ENCODE measurements at regions not wholly inside any gene's neighbourhood (a gene's known extent, or its start where the extent isn't known, plus 50 kb on each side); places are given as distances from the start of the nearest gene placed in this dataset.

DNA sequence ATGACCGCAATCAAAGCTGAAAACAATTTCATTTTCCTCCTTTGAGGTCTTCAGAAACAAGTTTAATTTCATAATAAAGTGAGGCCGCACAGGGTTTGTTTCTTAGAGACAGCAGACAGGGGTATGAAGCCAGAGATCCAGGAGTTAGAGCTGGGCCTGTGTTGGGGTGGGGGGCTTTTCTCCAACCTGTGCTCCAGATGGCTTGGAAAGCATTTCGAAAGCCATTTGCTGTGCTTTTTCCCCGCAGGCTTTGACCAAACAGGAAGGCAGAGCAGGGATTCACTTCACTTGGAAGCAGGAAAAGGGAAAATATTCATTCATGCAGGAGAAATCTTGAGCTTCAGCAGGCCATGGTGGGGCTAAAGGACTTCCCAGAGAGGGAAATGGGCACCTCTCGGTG is 617.4 kb downstream of the SOX6 start:
- DNase-seq: no peak
- Histone ChIP-seq H3K36me3 (ENCODE audit: low read depth, missing control alignments) (no peaks in the 10 kb centered on the region), H3K9me3 (no peaks in the 10 kb centered on the region), H3K27ac (no peak overlapping the region), H3K4me3 (no peak overlapping the region), H3K27me3 (no peaks in the 10 kb centered on the region), H3K4me1 (no peaks in the 10 kb centered on the region)
- TF ChIP-seq POLR2A (IDR thresholded peaks at IDR 0.05): no peak
- TF ChIP-seq, protein P1, sequence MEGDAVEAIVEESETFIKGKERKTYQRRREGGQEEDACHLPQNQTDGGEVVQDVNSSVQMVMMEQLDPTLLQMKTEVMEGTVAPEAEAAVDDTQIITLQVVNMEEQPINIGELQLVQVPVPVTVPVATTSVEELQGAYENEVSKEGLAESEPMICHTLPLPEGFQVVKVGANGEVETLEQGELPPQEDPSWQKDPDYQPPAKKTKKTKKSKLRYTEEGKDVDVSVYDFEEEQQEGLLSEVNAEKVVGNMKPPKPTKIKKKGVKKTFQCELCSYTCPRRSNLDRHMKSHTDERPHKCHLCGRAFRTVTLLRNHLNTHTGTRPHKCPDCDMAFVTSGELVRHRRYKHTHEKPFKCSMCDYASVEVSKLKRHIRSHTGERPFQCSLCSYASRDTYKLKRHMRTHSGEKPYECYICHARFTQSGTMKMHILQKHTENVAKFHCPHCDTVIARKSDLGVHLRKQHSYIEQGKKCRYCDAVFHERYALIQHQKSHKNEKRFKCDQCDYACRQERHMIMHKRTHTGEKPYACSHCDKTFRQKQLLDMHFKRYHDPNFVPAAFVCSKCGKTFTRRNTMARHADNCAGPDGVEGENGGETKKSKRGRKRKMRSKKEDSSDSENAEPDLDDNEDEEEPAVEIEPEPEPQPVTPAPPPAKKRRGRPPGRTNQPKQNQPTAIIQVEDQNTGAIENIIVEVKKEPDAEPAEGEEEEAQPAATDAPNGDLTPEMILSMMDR (IDR thresholded peaks at IDR 0.05): no peak
- WGBS, 2 donors: 90 to 95% methylated on average over 5 of the region's 5 CpGs
- intact Hi-C loops (cut with DNase I; ENCODE audit: low total_unique reads): no loop called here

DNA sequence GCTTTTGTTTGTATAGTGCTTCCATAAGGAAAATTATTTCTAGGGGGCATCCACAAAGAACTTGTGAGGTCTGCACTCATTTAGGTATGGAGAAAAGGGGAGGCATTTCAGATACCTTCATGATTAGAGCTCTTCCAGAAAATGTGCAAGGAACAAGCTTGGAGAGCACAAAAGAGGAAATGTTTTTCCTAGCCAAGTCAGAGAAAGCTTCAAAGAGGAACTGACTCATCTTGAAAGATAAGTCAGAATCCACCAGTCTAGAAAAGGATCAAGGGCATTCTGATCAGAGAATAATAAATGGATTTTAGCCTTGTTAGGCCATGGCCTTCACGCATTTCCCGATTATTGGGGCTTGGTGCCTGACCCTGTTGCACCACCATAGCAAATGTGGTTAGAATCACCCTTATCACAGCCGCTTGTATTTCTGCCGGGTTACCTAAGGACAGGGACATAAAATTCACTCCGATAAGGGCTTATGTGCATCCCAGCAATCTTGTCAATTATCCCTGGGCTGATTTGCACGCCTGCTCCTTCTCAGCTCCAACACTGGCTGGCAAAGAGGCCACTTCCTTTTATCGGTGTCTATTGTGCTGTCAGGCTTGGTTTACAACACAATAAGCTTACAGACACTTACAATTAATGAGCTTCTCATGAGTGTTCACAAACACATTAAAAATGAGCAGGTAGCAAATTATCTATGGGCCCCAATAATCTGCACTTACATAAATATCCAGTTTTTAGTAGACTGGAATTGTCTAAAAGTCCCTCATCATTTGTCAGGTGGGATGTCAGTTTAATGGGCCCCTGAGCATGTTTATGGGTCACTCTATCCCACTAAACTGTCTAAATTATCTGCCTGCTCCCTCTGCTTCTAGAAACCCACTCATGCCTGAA is 613.5 kb downstream of the SOX6 start:
- Histone ChIP-seq H3K9me3 (no peaks in the 10 kb centered on the region), H3K4me3 (no peak overlapping the region), H3K27ac (no peak overlapping the region), H3K36me3 (ENCODE audit: low read depth, missing control alignments) (no peaks in the 10 kb centered on the region), H3K27me3 (no peaks in the 10 kb centered on the region), H3K4me1 (no peaks in the 10 kb centered on the region)
- intact Hi-C loops (cut with DNase I; ENCODE audit: low total_unique reads): no loop called here
- 48 to 54% methylated on average over 7 of the region's 7 CpGs for WGBS, 2 donors
- no peak for DNase-seq
- TF ChIP-seq POLR2A (IDR thresholded peaks at IDR 0.05): no peak
- TF ChIP-seq, protein P1 (IDR thresholded peaks at IDR 0.05): no peak

DNA sequence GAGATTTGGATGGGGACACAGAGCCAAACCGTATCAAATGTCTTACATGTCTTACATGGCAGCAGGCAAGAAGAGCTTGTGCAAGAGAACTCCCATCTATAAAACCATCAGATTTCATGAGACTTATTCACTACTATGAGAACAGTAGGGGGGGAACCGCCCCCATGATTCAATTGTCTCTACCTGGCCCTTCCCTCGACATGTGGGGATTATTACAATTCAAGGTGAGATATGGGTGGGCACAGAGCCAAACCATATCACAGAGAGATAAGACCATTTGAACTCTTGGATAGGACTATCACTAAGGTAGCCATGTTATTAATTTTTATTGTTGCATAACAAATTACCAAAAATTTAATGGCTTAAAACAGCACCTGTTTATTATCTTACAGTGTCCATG is 611.7 kb downstream of the SOX6 start:
- no peaks in the 10 kb centered on the region for H3K36me3 ChIP-seq (ENCODE audit: low read depth, missing control alignments)
- no peaks in the 10 kb centered on the region for H3K9me3 ChIP-seq
- no peaks in the 10 kb centered on the region for H3K4me1 ChIP-seq
- no peak for DNase-seq
- H3K27me3 ChIP-seq: no peaks in the 10 kb centered on the region
- no peak overlapping the region for H3K4me3 ChIP-seq
- intact Hi-C loops (cut with DNase I; ENCODE audit: low total_unique reads): no loop called here
- 94% methylated on average over 3 of the region's 3 CpGs for WGBS, 2 donors
- TF ChIP-seq, protein P1 (IDR thresholded peaks at IDR 0.05): no peak
- TF ChIP-seq POLR2A (IDR thresholded peaks at IDR 0.05): no peak
- no peak overlapping the region for H3K27ac ChIP-seq

DNA sequence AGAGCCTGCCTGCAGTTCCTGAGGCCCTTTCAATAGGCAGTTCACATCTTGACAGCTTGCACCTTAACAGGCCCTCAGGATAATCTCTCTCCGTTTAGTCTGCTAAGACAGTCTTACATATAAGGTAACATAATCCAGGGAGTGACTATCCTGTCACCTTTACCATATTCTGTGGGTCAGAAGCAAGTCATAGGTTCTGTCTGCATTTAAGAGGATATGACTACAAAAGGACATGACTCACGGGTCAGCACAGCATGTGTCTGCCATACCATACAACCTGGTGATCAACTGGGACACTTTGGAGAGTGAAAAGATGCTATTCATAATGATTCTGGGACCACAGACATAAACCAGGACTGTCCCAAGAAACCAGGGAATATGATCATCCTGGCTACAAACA is 611.1 kb downstream of the SOX6 start:
- 96 to 98% methylated on average over 2 of the region's 2 CpGs for WGBS, 2 donors
- no peak for DNase-seq
- H3K9me3 ChIP-seq: no peaks in the 10 kb centered on the region
- no peaks in the 10 kb centered on the region for H3K36me3 ChIP-seq (ENCODE audit: low read depth, missing control alignments)
- H3K27me3 ChIP-seq: no peaks in the 10 kb centered on the region
- TF ChIP-seq, protein P1 (IDR thresholded peaks at IDR 0.05): no peak
- no peak for TF ChIP-seq POLR2A (IDR thresholded peaks at IDR 0.05)
- H3K4me3 ChIP-seq: no peak overlapping the region
- no peak overlapping the region for H3K27ac ChIP-seq
- intact Hi-C loops (cut with DNase I; ENCODE audit: low total_unique reads): no loop called here
- no peaks in the 10 kb centered on the region for H3K4me1 ChIP-seq

DNA sequence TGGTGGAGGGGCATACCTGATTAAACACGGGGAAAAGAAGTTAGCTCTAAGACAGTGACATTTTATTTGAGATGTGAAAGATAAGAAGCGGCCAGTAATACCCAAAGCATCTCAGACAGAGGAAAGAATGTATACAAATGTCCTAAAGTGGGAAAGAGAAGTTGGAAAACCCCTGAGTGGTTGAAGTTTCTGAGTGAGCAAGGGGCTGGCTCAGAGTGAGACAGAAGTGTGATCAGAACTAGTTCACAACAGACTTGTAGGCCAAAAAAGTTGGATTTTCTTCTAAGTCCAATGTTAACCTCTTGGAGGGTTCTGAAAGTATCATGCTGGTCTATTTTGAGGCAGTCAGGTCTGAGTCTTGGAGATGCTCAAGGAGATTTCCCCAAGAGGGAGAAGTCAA is 608.7 kb downstream of the SOX6 start:
- Histone ChIP-seq H3K36me3 (ENCODE audit: low read depth, missing control alignments) (no peaks in the 10 kb centered on the region), H3K9me3 (no peaks in the 10 kb centered on the region), H3K4me3 (no peak overlapping the region), H3K4me1 (no peaks in the 10 kb centered on the region), H3K27ac (no peak overlapping the region), H3K27me3 (no peaks in the 10 kb centered on the region)
- 90 to 91% methylated on average over 2 of the region's 2 CpGs for WGBS, 2 donors
- TF ChIP-seq, protein P1 (IDR thresholded peaks at IDR 0.05): no peak
- no peak for TF ChIP-seq POLR2A (IDR thresholded peaks at IDR 0.05)
- no peak for DNase-seq
- intact Hi-C loops (cut with DNase I; ENCODE audit: low total_unique reads): no loop called here
